Stimulated activated CD4-positive, alpha-beta T cell treated with anti-CD3 and anti-CD28 coated beads, Interleukin-4, amount 100 ng/mL, for 1 hour (primary cell): ENCODE measurements at regions not wholly inside any gene's neighbourhood (a gene's known extent, or its start where the extent isn't known, plus 50 kb on each side); places are given as distances from the start of the nearest gene placed in this dataset.

Experiments used
- DNase-seq: peaks from one replicate; pipeline ENCODE4 v3.0.0-alpha.2; 2020

DNA sequence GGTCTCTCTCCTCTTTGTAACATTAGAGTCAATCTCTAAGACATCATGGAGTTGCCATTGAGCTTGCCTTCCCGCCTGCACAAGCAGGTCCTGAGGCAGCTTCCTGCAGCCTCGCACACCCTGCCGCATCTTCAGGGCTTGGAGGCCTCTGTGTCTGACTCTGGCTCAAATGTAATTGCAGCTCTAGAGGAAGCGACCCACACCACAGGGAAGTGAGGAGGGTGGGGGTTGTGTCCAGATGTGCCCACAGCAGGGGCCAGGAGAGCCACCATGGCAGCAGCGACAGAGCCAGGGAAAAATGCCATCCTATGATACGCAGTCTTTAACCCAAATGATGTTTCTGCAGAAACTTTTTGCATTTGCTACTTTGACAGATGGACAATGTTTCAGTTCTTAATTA, 216.0 kb upstream of the ZNF32 start:
- no peak for DNase-seq

DNA sequence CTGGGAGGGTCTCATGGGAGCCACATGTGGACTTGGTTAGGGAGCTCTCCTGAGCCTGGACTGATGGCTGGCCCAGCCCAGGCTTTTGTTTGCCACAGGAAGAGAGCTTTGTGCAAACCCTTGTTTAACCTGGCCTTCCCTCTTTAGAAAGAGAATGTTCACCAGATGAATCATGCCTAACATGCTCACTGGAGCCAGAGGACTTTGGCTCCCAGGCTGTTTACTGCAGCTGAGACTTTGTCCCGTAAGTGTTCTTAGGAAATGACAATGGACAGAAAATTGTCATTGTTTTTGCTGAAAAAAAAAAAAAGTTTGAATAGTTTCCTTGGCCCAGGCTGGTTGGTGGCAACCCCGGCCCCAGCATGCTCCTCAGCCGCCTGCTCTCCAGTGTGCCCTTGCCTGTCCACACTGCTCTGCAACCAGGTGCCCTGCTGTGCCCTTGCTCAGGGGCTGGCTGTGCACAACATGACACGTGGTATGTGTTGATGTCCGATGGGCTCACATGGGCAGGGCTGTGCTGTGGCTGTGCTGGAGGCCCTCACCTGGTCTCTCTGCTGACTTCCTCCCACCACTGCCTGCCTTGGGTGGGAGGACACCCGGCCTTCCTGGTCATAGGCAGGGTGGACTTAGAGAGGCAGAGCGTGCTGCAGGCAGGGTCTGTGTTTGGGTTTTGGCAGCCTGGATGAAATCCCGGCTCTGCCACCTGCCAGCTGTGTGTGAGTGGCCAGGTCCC, 215.3 kb upstream of the ZNF32 start:
- no peak for DNase-seq

DNA sequence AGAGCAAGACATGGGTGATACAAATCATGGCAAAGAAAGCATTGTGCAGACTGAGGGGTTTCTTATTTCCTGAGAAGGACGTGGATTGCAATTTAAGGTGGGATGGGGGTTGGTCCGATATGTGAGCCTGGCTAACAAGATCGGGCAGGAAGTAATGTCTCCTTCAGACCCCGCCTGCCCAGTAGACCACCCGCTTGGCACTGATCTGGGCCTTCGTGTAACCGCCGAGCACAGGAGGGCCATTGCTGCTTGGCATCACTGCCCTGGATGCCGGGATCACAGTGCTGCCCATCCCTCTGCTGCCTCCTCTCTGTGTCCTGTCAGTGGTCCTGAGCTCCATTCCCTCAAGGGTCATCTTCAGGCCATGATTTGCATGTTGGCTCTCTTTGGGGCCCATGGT, 214.6 kb upstream of the ZNF32 start:
- DNase-seq = no peak

DNA sequence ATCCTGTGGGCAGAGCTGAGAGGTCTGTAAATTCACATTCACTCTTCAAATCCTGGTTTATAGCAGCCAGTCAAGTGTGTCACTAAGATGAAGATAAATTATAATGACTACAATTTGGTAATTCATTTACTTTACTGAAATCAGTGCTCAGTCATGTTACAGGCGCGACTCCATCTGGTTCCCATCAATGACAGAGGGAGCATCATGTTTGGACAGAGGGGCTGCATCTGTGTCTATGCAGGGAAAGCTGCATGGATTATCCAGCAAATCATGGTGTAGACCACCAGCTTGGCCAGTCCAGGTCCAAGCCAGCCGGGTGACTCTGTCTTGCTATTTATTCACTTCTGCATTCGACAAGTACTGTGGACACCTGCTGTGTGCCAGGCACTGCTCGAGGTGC, 214.1 kb upstream of the ZNF32 start:
- DNase-seq = no peak

DNA sequence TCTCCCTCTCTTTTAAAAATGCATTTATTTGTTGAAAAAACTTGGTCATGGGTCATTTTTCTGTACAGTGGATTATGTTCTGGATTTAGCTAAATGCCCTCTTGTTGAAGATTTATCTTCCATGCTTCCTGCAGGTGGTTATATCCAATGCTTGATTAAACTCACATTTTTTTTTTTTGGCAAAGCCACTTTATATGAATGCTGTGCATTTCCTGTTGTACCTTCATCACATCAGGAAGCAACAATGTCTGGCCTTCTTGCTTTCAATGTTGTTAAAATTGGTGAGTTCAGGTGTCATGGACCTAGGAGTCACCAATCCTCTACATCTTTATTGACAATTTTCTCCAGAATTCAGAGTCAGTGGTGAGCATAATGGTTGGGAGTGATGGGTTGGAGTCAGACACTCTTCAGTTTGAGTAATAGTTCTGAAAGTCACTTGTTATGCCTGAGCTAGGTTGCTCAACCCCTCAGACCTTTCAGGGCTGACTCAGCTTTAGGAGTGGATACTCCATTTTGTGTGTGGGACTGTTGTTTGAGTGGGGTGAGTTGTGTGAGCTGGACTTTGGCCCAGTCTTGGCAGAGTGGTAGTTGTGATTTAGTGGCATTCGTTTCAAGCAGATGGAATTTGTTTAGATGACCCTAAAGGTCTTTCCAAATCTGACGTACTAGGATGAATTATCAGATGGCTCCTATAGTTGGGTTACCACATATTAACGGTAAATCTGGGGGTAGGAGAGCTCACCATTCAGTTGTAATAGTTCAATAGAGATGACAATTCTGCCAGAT, 213.5 kb upstream of the ZNF32 start:
- no peak for DNase-seq

DNA sequence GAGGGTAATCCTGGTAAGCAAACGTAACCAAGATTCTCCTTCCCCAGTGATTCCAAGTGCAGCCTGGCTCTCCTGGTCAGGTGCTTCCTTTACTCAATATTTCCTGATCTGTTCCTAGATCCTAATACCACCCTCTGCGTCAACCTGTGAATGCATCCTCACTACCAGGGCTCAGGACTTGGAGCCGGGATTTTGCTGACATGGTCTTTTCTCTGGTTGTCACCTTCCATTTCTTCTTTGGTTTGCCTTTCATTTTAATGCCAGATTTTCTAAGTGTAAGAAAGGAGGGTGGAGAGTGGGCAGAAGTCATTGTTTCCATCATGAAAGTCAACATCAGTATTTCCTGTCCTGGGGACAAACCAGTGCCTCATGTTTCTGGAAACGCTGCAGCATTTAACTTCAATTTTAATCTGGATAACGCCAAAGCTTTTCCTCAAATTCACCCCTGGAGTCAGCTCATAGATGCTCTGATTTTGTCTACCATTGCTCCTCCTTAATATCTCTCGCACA, 210.4 kb upstream of the ZNF32 start:
- no peak for DNase-seq

DNA sequence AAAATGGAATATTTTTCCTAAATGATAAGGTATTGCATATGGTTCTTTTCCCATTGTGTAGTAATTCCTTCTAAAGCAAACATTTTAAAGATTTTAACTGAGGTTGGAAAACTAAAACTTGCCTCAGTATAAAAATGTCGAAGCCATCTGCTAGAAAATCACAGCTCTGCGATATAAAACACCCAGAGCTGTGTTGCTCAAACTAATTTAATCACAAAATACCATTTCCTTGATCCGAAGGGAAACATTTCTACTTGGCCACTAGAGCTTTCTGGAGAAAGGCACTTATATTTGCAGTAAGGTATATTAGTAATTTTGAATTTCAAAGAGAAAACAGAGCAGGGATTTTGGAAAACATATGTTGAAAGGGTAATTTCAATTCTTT, 209.2 kb upstream of the ZNF32 start:
- no peak for DNase-seq

DNA sequence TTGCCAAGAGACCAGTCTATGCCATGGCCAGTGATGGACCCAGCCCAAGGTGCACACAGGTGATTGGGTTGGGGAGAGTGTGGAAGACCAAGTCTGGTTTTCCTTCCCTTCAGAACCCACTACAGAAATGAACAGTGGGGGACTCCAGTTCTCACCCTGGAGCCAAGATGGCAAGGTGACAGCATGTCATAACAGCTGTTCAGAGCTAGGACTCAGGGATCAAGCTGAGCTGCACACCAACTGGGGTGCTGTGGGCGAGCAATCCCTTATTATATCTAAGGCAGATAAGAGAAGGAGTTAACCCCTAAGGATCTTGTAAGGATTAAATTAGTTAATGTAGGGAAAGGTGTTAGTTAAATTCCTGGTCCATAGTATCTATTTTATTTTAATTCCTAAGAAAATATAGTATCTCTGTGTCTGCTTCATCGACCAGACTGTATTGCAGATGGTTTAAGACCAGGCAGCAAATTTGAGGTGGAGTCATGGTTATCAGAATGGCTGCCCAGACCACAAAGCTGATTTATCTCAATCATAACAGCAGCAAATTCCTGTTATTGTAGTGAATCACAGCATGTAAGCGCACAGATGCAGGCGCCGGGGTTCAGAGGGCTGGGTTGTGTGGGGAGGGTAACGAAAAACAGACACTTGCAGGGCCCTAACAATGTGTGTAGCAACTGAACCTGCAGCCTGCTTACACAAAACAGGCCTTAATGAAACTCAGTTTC, 208.7 kb upstream of the ZNF32 start:
- DNase-seq = no peak

DNA sequence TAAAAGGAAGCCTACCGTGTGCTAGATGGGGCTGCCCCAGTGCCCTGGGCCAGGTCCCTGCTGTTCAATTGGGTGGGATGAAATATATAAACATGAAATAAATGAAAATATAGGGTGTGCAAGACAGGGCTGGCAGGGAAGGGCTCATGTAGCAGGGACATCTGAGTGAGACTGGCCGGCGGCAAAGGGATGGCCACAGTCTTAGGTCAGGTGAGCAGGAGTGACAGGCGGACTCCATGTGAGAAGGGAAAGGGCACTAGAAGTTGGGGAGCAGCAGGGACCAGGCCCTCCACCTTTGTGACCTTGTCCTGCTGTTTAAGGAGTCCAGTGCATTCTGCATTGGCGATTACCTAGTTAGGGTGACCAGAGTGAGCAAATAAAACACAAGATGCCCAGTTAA, 207.6 kb upstream of the ZNF32 start:
- no peak for DNase-seq

DNA sequence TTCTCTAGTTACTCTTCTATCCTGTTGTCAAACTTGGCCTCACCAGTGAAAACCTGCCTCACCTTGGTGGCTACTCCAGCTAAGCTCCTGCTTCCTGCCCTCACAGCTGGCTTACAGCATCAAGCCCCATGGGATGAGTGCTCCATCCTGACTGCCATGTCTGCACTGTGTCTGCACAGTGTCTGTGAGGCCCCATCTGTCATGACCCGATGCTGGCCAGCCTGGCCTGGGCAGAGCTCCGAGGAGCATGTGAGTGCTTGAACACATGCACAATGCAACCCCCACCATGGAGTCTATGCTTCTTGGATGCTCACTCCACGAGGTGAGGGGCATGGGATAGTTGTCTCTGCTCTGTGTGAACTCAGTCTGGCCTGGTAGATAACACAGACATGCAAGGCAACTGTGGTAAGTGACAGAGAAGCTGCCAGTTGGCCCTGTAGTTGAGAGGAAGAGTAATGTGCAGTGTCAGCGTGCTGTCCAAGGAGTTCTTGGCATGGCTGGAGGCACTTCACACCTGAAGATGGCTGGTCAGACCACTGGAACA, 207.1 kb upstream of the ZNF32 start:
- no peak for DNase-seq

DNA sequence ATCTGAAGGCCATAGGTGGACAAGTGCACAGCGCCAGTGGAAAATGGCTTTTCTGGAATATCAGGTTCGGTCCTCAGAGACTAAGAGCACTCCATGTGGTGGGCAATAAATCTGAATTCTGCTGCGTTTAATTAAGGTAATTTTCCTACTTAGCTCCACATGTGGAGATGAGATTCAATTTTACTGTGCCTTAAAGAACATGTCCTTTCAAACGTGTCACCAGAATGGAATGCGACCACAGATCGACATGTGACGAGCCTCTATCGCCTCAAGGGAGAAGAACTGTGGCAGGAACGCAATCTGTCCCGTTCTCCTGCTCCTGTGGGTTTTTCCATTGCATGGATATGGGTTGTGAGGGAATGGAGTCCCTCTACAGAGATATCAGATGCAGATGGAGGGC, 205.3 kb upstream of the ZNF32 start:
- no peak for DNase-seq

DNA sequence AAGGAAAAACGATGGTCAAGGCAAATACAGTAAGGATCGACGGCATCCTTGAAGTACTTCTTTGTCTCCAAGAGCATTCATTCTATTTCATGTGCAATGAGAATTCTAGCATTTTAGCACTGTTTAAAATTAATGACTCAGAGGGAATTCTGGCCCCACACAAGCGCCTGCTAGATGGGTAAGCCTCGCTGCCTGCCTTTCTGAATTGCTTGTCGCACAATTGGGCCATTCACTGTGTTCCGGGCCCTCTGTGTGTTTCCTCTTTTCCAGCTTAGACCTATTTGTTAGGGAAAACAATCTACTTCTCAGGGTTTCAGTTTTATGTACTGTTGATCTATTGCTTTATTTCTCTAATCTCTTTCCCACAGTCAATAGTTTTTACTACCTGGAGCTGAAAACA, 204.7 kb upstream of the ZNF32 start:
- no peak for DNase-seq

DNA sequence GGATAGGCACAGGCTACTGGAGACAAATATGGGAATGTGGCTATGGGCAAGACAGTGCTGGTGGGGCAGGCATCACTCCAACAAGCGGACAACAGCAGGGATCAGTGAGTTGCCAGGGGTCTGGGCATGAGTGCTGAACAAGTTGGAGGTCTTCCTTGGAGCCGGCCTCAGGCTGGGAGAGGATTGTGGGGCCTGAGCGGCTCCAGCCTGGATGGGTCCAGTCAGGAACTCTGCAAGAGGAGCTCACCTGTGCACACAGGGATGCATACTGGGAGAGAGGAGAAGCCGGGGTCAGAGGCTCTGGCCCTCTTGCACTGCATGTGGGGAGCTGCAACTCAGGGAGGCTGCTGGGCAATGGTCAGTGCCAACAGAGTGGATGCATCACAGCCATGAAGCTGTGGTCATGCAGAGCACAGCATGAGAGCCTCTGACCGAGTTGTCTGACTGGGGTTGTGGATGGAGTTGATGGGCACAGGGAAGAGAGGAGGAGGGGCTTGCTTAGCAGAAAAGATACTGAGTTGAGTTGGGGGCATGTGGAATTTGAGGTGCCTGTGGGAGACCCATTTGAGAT, 204.0 kb upstream of the ZNF32 start:
- no peak for DNase-seq

DNA sequence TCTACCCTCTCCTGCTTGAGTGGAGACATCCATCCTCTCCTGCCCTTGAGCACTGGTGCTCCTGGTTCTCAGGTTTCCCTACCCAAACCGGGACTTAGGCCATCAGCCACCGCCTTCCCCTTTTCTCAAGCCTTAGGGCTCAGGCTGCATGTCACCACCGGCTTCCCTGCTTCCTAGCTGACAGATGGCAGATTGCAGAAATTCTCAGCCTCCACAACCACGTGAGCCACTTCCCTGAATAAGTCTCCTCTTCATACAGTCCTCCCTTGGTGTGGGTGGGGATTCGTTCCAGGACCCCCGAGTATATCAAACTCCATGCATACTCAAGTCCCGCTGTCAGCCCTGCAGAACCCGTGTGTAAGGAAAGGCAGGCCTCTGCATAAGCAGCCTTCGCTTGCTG, 203.5 kb upstream of the ZNF32 start:
- DNase-seq = no peak

DNA sequence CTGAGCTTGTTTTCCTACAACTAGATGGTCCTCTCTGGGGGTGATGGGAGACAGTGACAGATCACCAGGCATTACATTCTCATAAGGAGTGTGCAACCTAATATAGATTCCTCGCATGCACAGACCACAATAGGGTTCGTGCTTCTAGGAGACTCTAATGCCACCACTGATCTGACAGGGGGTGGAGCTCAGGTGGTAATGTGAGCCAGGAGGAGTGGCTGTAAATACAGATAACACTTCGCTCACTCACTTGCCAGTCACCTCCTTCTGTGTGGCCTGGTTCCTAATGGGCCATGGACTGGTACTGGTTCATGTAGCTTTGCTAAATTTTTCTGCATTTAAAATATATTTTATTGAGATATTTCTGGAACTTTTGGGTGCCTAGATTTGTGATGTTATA, 202.3 kb upstream of the ZNF32 start:
- no peak for DNase-seq

DNA sequence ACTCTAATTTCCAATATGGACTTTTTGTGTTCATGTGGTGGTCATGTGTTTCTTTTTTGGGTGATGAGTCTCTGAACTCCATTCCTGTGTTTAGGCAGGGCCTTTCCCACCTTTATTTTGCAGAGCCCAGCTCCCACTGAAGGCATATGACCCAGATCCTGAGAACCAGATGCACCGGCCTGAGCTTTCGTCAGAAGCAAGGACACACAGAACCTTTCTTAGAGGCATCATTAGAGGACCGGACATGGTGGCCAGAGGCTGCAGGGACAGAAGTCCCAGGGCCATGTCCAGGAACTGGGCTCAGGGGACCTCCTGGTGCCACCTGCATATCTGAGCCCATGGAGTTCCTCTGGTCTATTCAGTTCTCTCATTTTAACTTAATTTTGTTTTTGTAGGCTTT, 200.9 kb upstream of the ZNF32 start:
- no peak for DNase-seq

DNA sequence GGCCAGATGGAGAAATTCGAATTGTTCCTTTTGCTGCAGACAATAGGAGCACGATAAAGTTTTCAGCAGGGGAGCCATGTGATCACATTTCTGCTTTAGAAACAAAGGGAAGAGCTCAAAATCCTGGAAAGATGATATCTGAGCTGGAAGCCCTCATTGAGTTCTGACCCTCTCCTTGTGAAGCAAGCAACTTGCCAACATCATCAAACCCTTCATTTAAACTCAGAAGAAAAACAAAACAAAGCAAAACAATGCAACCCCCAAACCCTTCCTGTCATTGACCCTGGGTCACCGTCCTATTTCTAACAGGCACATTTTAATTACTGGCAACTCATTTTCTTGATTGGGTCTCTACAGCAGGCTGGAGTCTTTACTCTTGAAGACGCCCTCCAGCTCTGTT, 198.3 kb upstream of the ZNF32 start:
- DNase-seq = no peak

DNA sequence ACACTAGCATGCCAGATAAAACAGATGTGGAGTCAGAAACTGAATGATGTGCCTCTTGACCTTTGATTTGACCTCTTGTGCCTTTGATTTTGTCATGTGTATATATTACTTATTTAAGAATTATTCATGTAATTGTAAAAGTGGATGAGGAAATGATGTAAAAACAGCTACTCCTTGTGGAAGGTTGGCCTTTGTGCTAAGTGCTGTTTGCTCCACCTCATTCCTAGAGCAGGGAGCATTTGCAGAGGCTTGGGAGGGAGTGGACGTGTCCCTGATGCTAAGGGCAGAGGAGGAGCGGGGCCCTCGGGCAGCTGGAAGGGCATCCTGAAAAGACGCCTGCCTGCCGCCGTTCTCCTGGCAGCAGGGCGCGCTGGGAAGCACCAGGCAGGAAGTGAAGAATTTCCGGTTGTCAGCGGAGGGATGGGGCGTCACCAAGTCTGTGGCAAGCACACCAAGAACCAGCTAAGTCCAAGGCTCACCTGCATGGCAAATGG, 197.6 kb upstream of the ZNF32 start:
- peak; percentile 25 for DNase-seq

DNA sequence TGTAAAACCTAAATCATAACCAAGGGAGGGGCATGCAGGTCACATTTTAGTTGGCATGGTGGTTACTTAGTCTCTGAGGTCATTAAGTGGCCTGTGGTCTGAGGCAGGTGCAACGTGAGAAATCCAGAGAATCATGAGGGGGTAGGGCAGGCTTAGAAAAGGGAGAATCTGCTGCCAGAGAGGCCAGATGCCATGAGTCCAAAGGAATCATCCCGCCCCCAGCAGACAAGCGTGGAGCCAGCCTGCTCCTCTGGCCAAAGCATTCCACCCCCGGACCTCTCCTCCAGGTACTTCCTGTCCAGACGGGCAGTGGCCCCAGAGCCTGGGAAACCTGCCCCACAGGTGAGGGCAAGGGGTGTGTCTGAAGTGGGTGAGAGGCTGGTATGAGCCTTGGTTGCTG, 196.4 kb upstream of the ZNF32 start:
- no peak for DNase-seq

DNA sequence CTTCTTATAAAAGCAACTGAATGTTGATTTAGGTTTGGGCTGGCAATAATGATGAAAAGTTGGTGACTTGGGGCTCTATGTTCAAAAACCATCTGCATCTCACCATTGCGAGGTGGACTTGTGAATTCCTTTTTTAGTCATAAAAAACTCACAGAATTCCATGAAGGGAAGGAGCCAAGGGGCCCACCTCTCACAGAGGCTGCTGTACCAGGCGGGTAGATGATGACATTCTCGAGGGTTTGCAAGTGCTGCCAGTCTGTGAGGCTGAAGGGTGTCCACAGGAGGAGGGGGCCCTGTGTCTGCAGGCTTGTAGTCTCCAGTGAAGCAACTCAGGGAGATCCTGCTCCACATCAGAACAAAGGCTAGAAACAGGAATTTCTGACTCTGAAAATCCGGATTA, 195.5 kb upstream of the ZNF32 start:
- DNase-seq = no peak

DNA sequence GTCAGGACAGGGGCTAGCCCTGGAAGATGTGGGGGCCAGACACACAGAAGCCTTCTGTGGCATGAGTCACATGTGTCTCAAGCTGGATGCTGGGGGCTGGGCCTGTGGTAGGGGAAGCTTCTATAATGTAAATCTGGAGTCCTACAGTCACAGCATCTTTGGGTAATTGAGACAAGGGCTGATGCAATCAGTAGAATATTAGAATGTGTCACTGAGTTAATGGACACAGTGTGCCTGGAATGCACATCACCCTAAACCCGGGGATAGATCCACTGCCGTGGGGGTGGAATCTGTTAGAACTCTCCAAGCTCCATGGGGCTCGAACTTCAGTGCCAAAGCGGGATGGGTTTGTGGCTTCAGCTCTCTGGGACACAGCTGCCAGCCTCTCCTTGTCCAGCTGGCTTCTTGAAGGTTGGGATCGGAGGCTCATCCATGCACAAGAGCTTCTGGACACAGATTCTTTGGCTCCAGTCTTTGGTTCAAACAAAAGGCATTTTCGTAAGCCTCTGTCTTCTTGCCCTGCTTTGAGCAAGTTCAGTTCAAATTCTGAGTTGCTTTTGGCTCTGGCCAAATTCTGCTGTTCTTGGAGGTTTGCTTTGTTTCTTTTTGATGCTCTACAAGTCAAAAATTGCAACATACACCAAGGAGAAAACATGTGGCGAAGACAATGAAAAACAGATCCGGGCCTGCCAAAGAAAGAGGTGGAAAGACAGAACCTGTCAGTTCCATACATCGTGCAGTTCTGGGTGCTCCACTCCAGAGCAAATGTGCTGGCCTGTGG, 194.8 kb upstream of the ZNF32 start:
- no peak for DNase-seq

DNA sequence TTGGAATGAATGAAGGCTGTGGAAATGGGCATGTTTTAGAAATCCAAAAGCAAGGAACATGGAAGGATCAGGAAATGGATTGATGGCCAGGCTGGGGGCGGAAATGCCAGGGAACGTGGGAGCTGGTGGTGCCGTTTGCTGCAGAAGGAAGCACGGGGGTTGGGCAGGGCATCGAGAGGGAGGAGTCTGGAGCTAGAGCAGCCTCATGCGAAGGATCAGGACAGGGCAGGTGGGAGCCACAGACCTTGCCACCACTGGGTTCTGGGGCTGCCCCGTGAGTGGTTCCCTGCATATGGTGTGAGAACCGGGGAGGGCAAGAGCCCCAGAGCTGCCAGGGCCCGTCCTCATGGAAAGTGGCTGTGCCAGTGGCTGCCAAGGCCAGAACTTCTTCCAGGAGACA, 193.8 kb upstream of the ZNF32 start:
- DNase-seq = no peak
